A673 (cell line): ENCODE measurements at regions not wholly inside any gene's neighbourhood (a gene's known extent, or its start where the extent isn't known, plus 50 kb on each side); places are given as distances from the start of the nearest gene placed in this dataset.

Experiments used
- BruUV-seq: library from RNA; stranded (reverse); fragments of 400-500 nt; replicated peaks from 2 replicates; lab custom pipeline; 2021; lab: Mats Ljungman, UMichigan
- CTCF ChIA-PET: fragments of 300-600 bp; sonication (Branson Sonifier 250); formaldehyde crosslinking; loops from one replicate; lab custom pipeline; 2022; ENCODE audit warnings: antibody characterized with exemption; lab: Charles Lee
- POLR2A ChIA-PET: fragments of 300-600 bp; sonication (Branson Sonifier 250); formaldehyde crosslinking; loops from one replicate; lab custom pipeline; 2022; ENCODE audit warnings: antibody characterized with exemption; ENCODE audit not compliant: low non-redundant PET; lab: Charles Lee
- DNase-seq: peaks from one replicate; pipeline ENCODE4 v3.0.0-alpha.2; 2015; ENCODE audit warnings: low spot score
- H3K27ac ChIP-seq: fragments of 200-600 bp; sonication (generic); 2 replicates; pipeline ENCODE4 v1.5.1; 2016; ENCODE audit warnings: mixed run types, low read depth, mild to moderate bottlenecking, mixed read lengths, antibody characterized with exemption, low read length; ENCODE audit not compliant: poor library complexity, severe bottlenecking
- H3K27me3 ChIP-seq: fragments of 200-600 bp; sonication (generic); replicated peaks from 2 replicates; pipeline ENCODE4 v1.6.1; 2017; ENCODE audit warnings: mixed run types, low read depth, mild to moderate bottlenecking, mixed read lengths, antibody characterized with exemption, low read length; ENCODE audit not compliant: insufficient read depth, poor library complexity
- H3K36me3 ChIP-seq: fragments of 200-600 bp; sonication (generic); 2 replicates; pipeline ENCODE4 v1.6.1; 2016; ENCODE audit warnings: mixed run types, mild to moderate bottlenecking, mixed read lengths, antibody characterized with exemption, low read length; ENCODE audit not compliant: insufficient read depth, poor library complexity, severe bottlenecking
- H3K4me1 ChIP-seq: fragments of 200-600 bp; sonication (generic); 2 replicates; pipeline ENCODE4 v1.6.1; 2017; ENCODE audit warnings: mixed run types, mild to moderate bottlenecking, mixed read lengths, antibody characterized with exemption, low read length; ENCODE audit not compliant: insufficient read depth, poor library complexity, severe bottlenecking
- H3K4me3 ChIP-seq: fragments of 200-600 bp; sonication (generic); 2 replicates; pipeline ENCODE4 v1.5.1; 2016; ENCODE audit warnings: low read depth, mixed run types, mild to moderate bottlenecking, mixed read lengths, low read length; ENCODE audit not compliant: poor library complexity, severe bottlenecking
- H3K9me3 ChIP-seq: fragments of 200-600 bp; sonication (generic); 2 replicates; pipeline ENCODE4 v1.6.1; 2016; ENCODE audit warnings: mixed run types, low read depth, mild to moderate bottlenecking, mixed read lengths, antibody characterized with exemption, low read length; ENCODE audit not compliant: poor library complexity, severe bottlenecking
- CTCF ChIP-seq: fragments of 300-800, 200-600 bp; sonication (generic); conservative IDR thresholded peaks from 2 replicates; pipeline ENCODE4 v1.5.1; 2017; ENCODE audit warnings: low read depth, mild to moderate bottlenecking, antibody characterized with exemption, low read length, moderate library complexity, mixed read lengths
- EZH2 ChIP-seq: fragments of 200-600 bp; sonication (generic); IDR thresholded peaks from 2 replicates; pipeline ENCODE4 v1.6.1; 2017; ENCODE audit warnings: borderline replicate concordance, low read depth, mild to moderate bottlenecking, mixed read lengths, antibody characterized with exemption, low read length; ENCODE audit not compliant: poor library complexity, severe bottlenecking
- intact Hi-C: fragments of 100-400 bp; cut with micrococcal nuclease; formaldehyde crosslinking; loops from one replicate; pipeline ENCODE4 v1.10.0; 2022; ENCODE audit not compliant: unreplicated experiment

- TF ChIP-seq CTCF (no peak), EZH2 (no peak)
- Histone ChIP-seq H3K4me1 (no peaks in the 10 kb centered on the region), H3K9me3 (no peaks in the 10 kb centered on the region), H3K36me3 (no peaks in the 10 kb centered on the region), H3K27me3 (peaks cover 31% of the 10 kb centered on the region), H3K4me3 (no peak overlapping the region), H3K27ac (no peak overlapping the region)
- no peak for DNase-seq
- no TSS peak for BruUV-seq
- CTCF ChIA-PET = no interaction called here
- intact Hi-C loops = no loop called here
- POLR2A ChIA-PET = no interaction called here
Observed at GRCh38 chr16:86382774-86383407, 127.4 kb upstream of the FOXF1 start.

- intact Hi-C loops = no loop called here
- no peaks in the 10 kb centered on the region for H3K9me3 ChIP-seq
- ChIA-PET CTCF (no interaction called here), POLR2A (no interaction called here)
- peaks cover 24% of the 10 kb centered on the region for H3K27me3 ChIP-seq
- H3K4me3 ChIP-seq = no peak overlapping the region
- no peak for DNase-seq
- no TSS peak for BruUV-seq
- TF ChIP-seq CTCF = no peak
- no peak for TF ChIP-seq EZH2
- H3K27ac ChIP-seq = no peak overlapping the region
- no peaks in the 10 kb centered on the region for H3K4me1 ChIP-seq
- no peaks in the 10 kb centered on the region for H3K36me3 ChIP-seq
Observed at GRCh38 chr16:86383488-86384262, 126.7 kb upstream of the FOXF1 start.

- TF ChIP-seq CTCF (no peak), EZH2 (no peak)
- Histone ChIP-seq H3K27me3 (peaks cover 23% of the 10 kb centered on the region), H3K27ac (no peak overlapping the region), H3K4me1 (no peaks in the 10 kb centered on the region), H3K9me3 (no peaks in the 10 kb centered on the region), H3K36me3 (no peaks in the 10 kb centered on the region), H3K4me3 (no peak overlapping the region)
- ChIA-PET CTCF (no interaction called here), POLR2A (no interaction called here)
- no TSS peak for BruUV-seq
- no peak for DNase-seq
- intact Hi-C loops = no loop called here
Observed at GRCh38 chr16:86384263-86384649, 126.1 kb upstream of the FOXF1 start.
